ENCODE measurements at regions not wholly inside any gene's neighbourhood (a gene's known extent, or its start where the extent isn't known, plus 50 kb on each side); places are given as distances from the start of the nearest gene placed in this dataset.

- ChIA-PET CTCF (no interaction called here), POLR2A (no interaction called here)
- H3K4me3 ChIP-seq (ENCODE audit: low read depth, low read length): no peak overlapping the region
- peak; percentile 61 for DNase-seq (ENCODE audit: low read depth, low spot score)
- TF ChIP-seq CTCF (IDR thresholded peaks at IDR 0.05; ENCODE audit: insufficient read depth, low read length, missing control alignments): no peak
Measured at GRCh38 chr6:112466373-112467151, 119.4 kb downstream of the RFPL4B start.

- peak; percentile 85 for DNase-seq (ENCODE audit: low read depth, low spot score)
- POLR2A ChIA-PET: no interaction called here
- CTCF ChIA-PET: no interaction called here
- H3K4me3 ChIP-seq (ENCODE audit: low read depth, low read length): no peak overlapping the region
- TF ChIP-seq CTCF (IDR thresholded peaks at IDR 0.05; ENCODE audit: insufficient read depth, low read length, missing control alignments): no peak
Measured at GRCh38 chr6:112468359-112468758, 121.2 kb downstream of the RFPL4B start.

- CTCF ChIA-PET: no interaction called here
Measured at GRCh38 chr6:112469306-112469705, 122.2 kb downstream of the RFPL4B start.

GRCh38 chr6:112470376-112470775 lies 123.2 kb downstream of the RFPL4B start:
- no peak for TF ChIP-seq CTCF (IDR thresholded peaks at IDR 0.05; ENCODE audit: insufficient read depth, low read length, missing control alignments)
- ChIA-PET CTCF (no interaction called here), POLR2A (no interaction called here)
- DNase-seq (ENCODE audit: low read depth, low spot score): no peak
- H3K4me3 ChIP-seq (ENCODE audit: low read depth, low read length): no peak overlapping the region

More at GRCh38 chr6:112469306-112469705, 122.2 kb downstream of the RFPL4B start:
- no peak overlapping the region for H3K4me3 ChIP-seq (ENCODE audit: low read depth, low read length)
- no peak for DNase-seq (ENCODE audit: low read depth, low spot score)
- POLR2A ChIA-PET: no interaction called here
- TF ChIP-seq CTCF (IDR thresholded peaks at IDR 0.05; ENCODE audit: insufficient read depth, low read length, missing control alignments): no peak

GRCh38 chr6:112470950-112471349 lies 123.8 kb downstream of the RFPL4B start:
- TF ChIP-seq CTCF (IDR thresholded peaks at IDR 0.05; ENCODE audit: insufficient read depth, low read length, missing control alignments): no peak
- H3K4me3 ChIP-seq (ENCODE audit: low read depth, low read length): no peak overlapping the region
- no peak for DNase-seq (ENCODE audit: low read depth, low spot score)
- POLR2A ChIA-PET: no interaction called here
- CTCF ChIA-PET: interaction anchor here (0.9 kb wide), 1 partner anchor 291 kb away, joined by 4 read pairs; no protein-coding TSS in a partner anchor

- H3K4me3 ChIP-seq (ENCODE audit: low read depth, low read length): no peak overlapping the region
- CTCF ChIA-PET: no interaction called here
- POLR2A ChIA-PET: no interaction called here
- peak; percentile 92 for DNase-seq (ENCODE audit: low read depth, low spot score)
- TF ChIP-seq CTCF (IDR thresholded peaks at IDR 0.05; ENCODE audit: insufficient read depth, low read length, missing control alignments): no peak
Measured at GRCh38 chr6:112475083-112475482, 128.0 kb downstream of the RFPL4B start.
